IMR-90 (cell line): ENCODE measurements at regions not wholly inside any gene's neighbourhood (a gene's known extent, or its start where the extent isn't known, plus 50 kb on each side); places are given as distances from the start of the nearest gene placed in this dataset.

ENCODE experiments used
- BHLHE40 ChIP-seq: fragments of 150-350 bp; IDR thresholded peaks from 2 replicates; pipeline ENCODE4 v1.6.1; 2016; ENCODE audit warnings: mild to moderate bottlenecking, low read depth, low read length
- CHD1 ChIP-seq: IDR thresholded peaks from 2 replicates; pipeline ENCODE4 v1.6.1; 2012; ENCODE audit warnings: low read depth, low read length, improper control_type of control experiment
- CTCF ChIP-seq: conservative IDR thresholded peaks from 2 replicates; pipeline ENCODE4 v1.5.1; 2012; ENCODE audit warnings: mild to moderate bottlenecking, low read depth, low read length, improper control_type of control experiment
- MAZ ChIP-seq: IDR thresholded peaks from 2 replicates; pipeline ENCODE4 v1.6.1; 2012; ENCODE audit warnings: low read depth, mild to moderate bottlenecking, low read length, improper control_type of control experiment, moderate library complexity, borderline replicate concordance
- MXI1 ChIP-seq: IDR thresholded peaks from 2 replicates; pipeline ENCODE4 v1.6.1; 2012; ENCODE audit warnings: low read depth, mild to moderate bottlenecking, low read length, moderate library complexity, borderline replicate concordance
- POLR2A ChIP-seq: IDR thresholded peaks from 2 replicates; pipeline ENCODE4 v1.6.1; 2012; ENCODE audit warnings: mild to moderate bottlenecking, low read depth, low read length
- RCOR1 ChIP-seq: IDR thresholded peaks from 2 replicates; pipeline ENCODE4 v1.6.1; 2012; ENCODE audit warnings: mild to moderate bottlenecking, low read length, improper control_type of control experiment; ENCODE audit not compliant: insufficient replicate concordance
- SMC3 ChIP-seq: fragments of 150-350 bp; IDR thresholded peaks from 2 replicates; pipeline ENCODE4 v1.6.1; 2016; ENCODE audit warnings: low read depth, mild to moderate bottlenecking, antibody characterized with exemption, low read length, moderate library complexity

DNA sequence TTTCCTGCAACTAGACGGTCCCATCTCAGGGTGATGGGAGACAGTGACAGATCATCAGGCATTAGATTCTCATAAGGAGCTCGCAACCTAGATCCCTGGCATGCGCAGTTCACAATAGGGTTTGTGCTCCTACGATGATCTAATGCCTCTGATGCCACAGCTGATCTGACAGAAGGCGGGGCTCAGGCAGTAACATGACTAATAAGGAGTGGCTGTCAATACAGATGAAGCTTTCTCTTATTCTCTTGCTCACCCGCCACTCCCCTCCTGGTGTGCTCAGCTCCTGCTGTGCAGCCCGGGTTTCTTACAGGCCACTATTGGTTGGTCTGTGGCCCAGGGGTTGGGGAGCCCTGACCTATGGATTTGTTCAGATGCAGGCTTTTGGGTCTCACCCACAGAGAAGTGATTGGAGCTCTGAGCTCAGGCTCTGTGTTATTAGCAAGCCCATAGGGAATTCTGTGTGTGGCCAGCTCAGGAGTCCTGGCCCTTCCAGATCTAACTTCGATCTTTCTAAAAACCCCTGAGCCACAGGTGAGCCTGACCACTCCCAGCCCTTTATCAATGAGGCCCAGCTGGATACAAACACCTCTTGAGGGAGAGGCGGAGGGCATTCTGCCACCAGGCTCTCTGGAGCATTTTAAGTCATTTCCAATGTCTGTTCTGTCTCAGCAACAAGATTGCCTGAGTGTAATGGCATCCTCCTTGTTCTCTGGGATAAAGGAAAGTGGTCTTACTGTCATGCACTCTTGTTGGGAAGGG, 351.8 kb downstream of the BUD13 start:
- TF ChIP-seq CTCF = no peak
- no peak for TF ChIP-seq BHLHE40
- no peak for TF ChIP-seq SMC3
- TF ChIP-seq POLR2A = no peak
- no peak for TF ChIP-seq CHD1
- TF ChIP-seq MXI1 = no peak
- no peak for TF ChIP-seq RCOR1
- no peak for TF ChIP-seq MAZ
